ENCODE measurements at regions not wholly inside any gene's neighbourhood (a gene's known extent, or its start where the extent isn't known, plus 50 kb on each side); places are given as distances from the start of the nearest gene placed in this dataset.
A peak's percentile ranks its signal among the peaks of the same experiment; 100 is the strongest.

- TF ChIP-seq CTCF (IDR thresholded peaks at IDR 0.05; ENCODE audit: control insufficient read depth, extremely low read depth, insufficient read depth): no peak
- DNase-seq (ENCODE audit: low read depth): no peak
These were observed 76.4 kb upstream of the MACF1 start for GRCh38 chr1:39128126-39128525.

GRCh38 chr1:39128959-39129358 lies 75.5 kb upstream of the MACF1 start:
- peak overlapping the region; percentile 0; the same call in 1 of the 2 replicates for H3K4me3 ChIP-seq (ENCODE audit: low read depth, low read length)
- TF ChIP-seq CTCF (IDR thresholded peaks at IDR 0.05; ENCODE audit: control insufficient read depth, extremely low read depth, insufficient read depth): no peak
- peak; percentile 96 for DNase-seq (ENCODE audit: low read depth)

More at GRCh38 chr1:39128126-39128525, 76.4 kb upstream of the MACF1 start:
- no peak overlapping the region for H3K4me3 ChIP-seq (ENCODE audit: low read depth, low read length)

GRCh38 chr1:39129514-39129913 lies 75.0 kb upstream of the MACF1 start:
- DNase-seq (ENCODE audit: low read depth): no peak
- H3K4me3 ChIP-seq (ENCODE audit: low read depth, low read length): peak overlapping the region; percentile 0; the same call in 1 of the 2 replicates
- TF ChIP-seq CTCF (IDR thresholded peaks at IDR 0.05; ENCODE audit: control insufficient read depth, extremely low read depth, insufficient read depth): peak; percentile 31

- TF ChIP-seq CTCF (IDR thresholded peaks at IDR 0.05; ENCODE audit: control insufficient read depth, extremely low read depth, insufficient read depth): no peak
- H3K4me3 ChIP-seq (ENCODE audit: low read depth, low read length): no peak overlapping the region
- no peak for DNase-seq (ENCODE audit: low read depth)
These were observed 74.2 kb upstream of the MACF1 start for GRCh38 chr1:39130325-39130724.

- H3K4me3 ChIP-seq (ENCODE audit: low read depth, low read length): no peak overlapping the region
- no peak for TF ChIP-seq CTCF (IDR thresholded peaks at IDR 0.05; ENCODE audit: control insufficient read depth, extremely low read depth, insufficient read depth)
- no peak for DNase-seq (ENCODE audit: low read depth)
These were observed 72.6 kb upstream of the MACF1 start for GRCh38 chr1:39131940-39132339.

- DNase-seq (ENCODE audit: low read depth): peak; percentile 97
- H3K4me3 ChIP-seq (ENCODE audit: low read depth, low read length): no peak overlapping the region
- TF ChIP-seq CTCF (IDR thresholded peaks at IDR 0.05; ENCODE audit: control insufficient read depth, extremely low read depth, insufficient read depth): peak; percentile 47
These were observed 71.8 kb upstream of the MACF1 start for GRCh38 chr1:39132505-39133339.

GRCh38 chr1:39133340-39133684 lies 71.2 kb upstream of the MACF1 start:
- DNase-seq (ENCODE audit: low read depth): no peak
- H3K4me3 ChIP-seq (ENCODE audit: low read depth, low read length): no peak overlapping the region
- no peak for TF ChIP-seq CTCF (IDR thresholded peaks at IDR 0.05; ENCODE audit: control insufficient read depth, extremely low read depth, insufficient read depth)

All from LNCaP clone FGC (cell line).